Suprapubic skin (tissue), 4 donors: ENCODE measurements at regions not wholly inside any gene's neighbourhood (a gene's known extent, or its start where the extent isn't known, plus 50 kb on each side); places are given as distances from the start of the nearest gene placed in this dataset.
"Not testable (repeated sequence)": the region's sequence is repeated elsewhere in the genome, so short reads cannot be mapped to it uniquely, and the experiment has no call there.

Experiments used
- DNase-seq, 2 donors: peaks; one replicate each; pipeline ENCODE4 v3.0.0-alpha.2; 2019; ENCODE audit warnings: low spot score in 2 of 2
- H3K27ac ChIP-seq: fragments of 200-600 bp; sonication (generic); one replicate; pipeline ENCODE4 v1.5.1; 2019
- H3K27me3 ChIP-seq: fragments of 200-600 bp; sonication (generic); one replicate; pipeline ENCODE4 v1.5.1; 2019
- H3K36me3 ChIP-seq: fragments of 200-600 bp; sonication (generic); one replicate; pipeline ENCODE4 v1.5.1; 2019
- H3K4me1 ChIP-seq: fragments of 200-600 bp; sonication (generic); one replicate; pipeline ENCODE4 v1.5.1; 2019
- H3K4me3 ChIP-seq: fragments of 200-600 bp; sonication (generic); one replicate; pipeline ENCODE4 v1.5.1; 2019; ENCODE audit warnings: mild to moderate bottlenecking
- H3K9me3 ChIP-seq: fragments of 200-600 bp; sonication (generic); one replicate; pipeline ENCODE4 v1.5.1; 2019
- CTCF ChIP-seq, 2 donors: fragments of 200-600 bp in 1 of 2; fragments of 450-650 bp in 1 of 2; sonication (generic) in 1 of 2; IDR thresholded peaks; one replicate each; pipeline ENCODE4 v1.5.1; 2016 to 2019; ENCODE audit warnings: antibody characterized with exemption in 2 of 2, mild to moderate bottlenecking in 1 of 2, moderate library complexity in 1 of 2
- EP300 ChIP-seq: sonication (generic); formaldehyde crosslinking; IDR thresholded peaks from one replicate; pipeline ENCODE4 v1.6.1; 2017; ENCODE audit warnings: antibody characterized with exemption
- POLR2A ChIP-seq, 2 donors: fragments of 450-650 bp; IDR thresholded peaks; one replicate each; pipeline ENCODE4 v1.6.1; 2017; ENCODE audit warnings: antibody characterized with exemption in 2 of 2, mild to moderate bottlenecking in 2 of 2, moderate library complexity in 2 of 2
- POLR2AphosphoS5 ChIP-seq, 3 donors: sonication (generic); formaldehyde crosslinking; IDR thresholded peaks; one replicate each; pipeline ENCODE4 v1.6.1; 2017; ENCODE audit warnings: antibody characterized with exemption in 3 of 3
- WGBS: methylation state at CpG from one replicate; pipeline ENCODE4 v1.1.5; 2018; 5-methylcytosine and 5-hydroxymethylcytosine counted together

DNA sequence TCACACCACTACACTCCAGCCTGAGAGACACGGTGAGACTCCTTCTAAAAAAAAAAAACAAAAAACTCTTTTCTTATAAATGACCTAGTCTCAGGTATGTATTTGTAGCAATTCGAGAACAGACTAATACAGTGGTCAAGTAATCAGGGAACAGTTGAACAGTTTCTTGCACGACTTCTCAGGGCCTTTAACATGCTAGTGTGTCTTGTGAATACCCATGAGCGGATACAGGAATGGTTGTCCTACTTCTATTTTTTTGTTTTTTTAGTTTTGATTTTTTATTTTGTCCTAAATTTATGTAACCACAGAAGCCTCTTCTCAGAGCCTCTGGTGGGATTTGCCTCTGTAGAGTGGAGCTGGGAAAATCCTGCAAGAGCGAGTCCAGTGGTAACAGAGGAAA, 71.0 kb upstream of the NANOS1 start:
- Histone ChIP-seq H3K27ac (no peak overlapping the region), H3K27me3 (no peaks in the 10 kb centered on the region), H3K9me3 (no peaks in the 10 kb centered on the region), H3K4me1 (peaks cover 28% of the 10 kb centered on the region), H3K4me3 (no peak overlapping the region), H3K36me3 (no peaks in the 10 kb centered on the region)
- WGBS = 82% methylated on average over 5 of the region's 5 CpGs
- no peak for DNase-seq
- TF ChIP-seq POLR2A (IDR thresholded peaks at IDR 0.05) = no peak
- TF ChIP-seq EP300 = no peak
- TF ChIP-seq CTCF (IDR thresholded peaks at IDR 0.05) = no peak
- no peak for TF ChIP-seq POLR2AphosphoS5 (IDR thresholded peaks at IDR 0.05)

- H3K9me3 ChIP-seq = no peaks in the 10 kb centered on the region
- no peaks in the 10 kb centered on the region for H3K36me3 ChIP-seq
- WGBS = 41% methylated on average over 10 of the region's 10 CpGs
- H3K27me3 ChIP-seq = no peaks in the 10 kb centered on the region
- peaks cover 24% of the 10 kb centered on the region for H3K4me1 ChIP-seq
- H3K4me3 ChIP-seq = no peak overlapping the region
- TF ChIP-seq POLR2A (IDR thresholded peaks at IDR 0.05) (no peak), POLR2AphosphoS5 (IDR thresholded peaks at IDR 0.05) (no peak), EP300 (no peak), CTCF (IDR thresholded peaks at IDR 0.05) (no peak)
- peak overlapping the region; percentile 30 for H3K27ac ChIP-seq
- DNase-seq = peak; percentile 26 to 84
Observed at GRCh38 chr10:118958984-118959925, 70.3 kb upstream of the NANOS1 start.

- peaks cover 24% of the 10 kb centered on the region for H3K4me1 ChIP-seq
- DNase-seq = peak in 1 of 2 donors; percentile 80
- no peaks in the 10 kb centered on the region for H3K9me3 ChIP-seq
- H3K36me3 ChIP-seq = no peaks in the 10 kb centered on the region
- no peak overlapping the region for H3K4me3 ChIP-seq
- H3K27ac ChIP-seq = peak overlapping the region; percentile 30
- TF ChIP-seq POLR2A (IDR thresholded peaks at IDR 0.05) (no peak), EP300 (no peak), POLR2AphosphoS5 (IDR thresholded peaks at IDR 0.05) (peak in 1 of 3 donors; percentile 38)
- WGBS = 68% methylated on average over 12 of the region's 17 CpGs
- no peaks in the 10 kb centered on the region for H3K27me3 ChIP-seq
Observed at GRCh38 chr10:118960157-118961090, 69.1 kb upstream of the NANOS1 start.

DNA sequence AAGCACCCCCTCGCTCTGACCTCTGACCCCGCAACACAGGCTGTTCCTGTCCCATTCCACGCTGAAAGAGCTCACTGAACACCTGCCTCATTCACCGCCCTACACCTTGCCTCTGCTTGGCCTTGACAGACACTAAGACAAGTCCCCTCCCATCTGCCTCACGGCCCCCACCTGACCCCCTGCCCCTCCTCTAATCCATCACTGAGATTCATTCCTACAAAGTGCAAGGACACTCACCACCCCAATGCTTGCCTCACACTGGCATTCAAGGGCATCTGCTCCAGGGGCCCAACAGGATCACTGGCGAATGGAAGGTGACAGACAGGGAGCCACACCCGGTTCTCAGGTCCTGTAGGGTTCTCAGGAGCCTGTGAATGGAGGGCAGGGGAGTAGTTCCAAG, 68.1 kb upstream of the NANOS1 start:
- Histone ChIP-seq H3K27ac (no peak overlapping the region), H3K27me3 (no peaks in the 10 kb centered on the region), H3K36me3 (no peaks in the 10 kb centered on the region), H3K4me1 (peaks cover 24% of the 10 kb centered on the region), H3K9me3 (no peaks in the 10 kb centered on the region), H3K4me3 (no peak overlapping the region)
- peak in 1 of 2 donors; percentile 45 for DNase-seq
- TF ChIP-seq CTCF (IDR thresholded peaks at IDR 0.05) = no peak
- TF ChIP-seq EP300 = no peak
- TF ChIP-seq POLR2A (IDR thresholded peaks at IDR 0.05) = no peak
- no peak for TF ChIP-seq POLR2AphosphoS5 (IDR thresholded peaks at IDR 0.05)
- 77% methylated on average over 7 of the region's 7 CpGs for WGBS

- 74% methylated on average over 7 of the region's 7 CpGs for WGBS
- H3K4me3 ChIP-seq, H3K9me3 ChIP-seq, H3K27ac ChIP-seq, H3K27me3 ChIP-seq, H3K36me3 ChIP-seq: not testable (repeated sequence)
- H3K4me1 ChIP-seq = peaks cover 28% of the 10 kb centered on the region
- DNase-seq = peak in 1 of 2 donors; percentile 16
Observed at GRCh38 chr10:118962331-118962868, 67.1 kb upstream of the NANOS1 start.
